HEK293 (cell line): ENCODE measurements at regions not wholly inside any gene's neighbourhood (a gene's known extent, or its start where the extent isn't known, plus 50 kb on each side); places are given as distances from the start of the nearest gene placed in this dataset.
A peak's percentile ranks its signal among the peaks of the same experiment; 100 is the strongest.
"Not testable (repeated sequence)": the region's sequence is repeated elsewhere in the genome, so short reads cannot be mapped to it uniquely, and the experiment has no call there.

ENCODE experiments used
- CTCF ChIA-PET: fragments of 350-600 bp; formaldehyde crosslinking; extraction: SDS; loops from one replicate; lab custom pipeline; 2021; ENCODE audit warnings: antibody characterized with exemption; lab: Yijun Ruan, JAX
- POLR2A ChIA-PET: fragments of 300-600 bp; formaldehyde crosslinking; extraction: SDS; loops from one replicate; lab custom pipeline; 2020; ENCODE audit warnings: antibody characterized with exemption, inconsistent platforms; lab: Yijun Ruan, JAX
- H3K27ac ChIP-seq: fragments of 200-500 bp; sonication (Bioruptor generic); 2 replicates; pipeline ENCODE4 v1.5.1; 2014; ENCODE audit warnings: low read depth, low read length, control low read depth, inconsistent platforms; ENCODE audit errors: extremely low read depth
- H3K36me3 ChIP-seq, 2 experiments: fragments of 200-500 bp in 1 of 2; sonication (Bioruptor generic) in 1 of 2; 1 replicate in 1 of 2; 2 replicates in 1 of 2; pipeline ENCODE4 v1.5.1; 2014 to 2017; ENCODE audit warnings: inconsistent platforms in 2 of 2, low read length in 2 of 2; ENCODE audit not compliant: control insufficient read depth in 2 of 2, insufficient read depth in 1 of 2
- H3K4me1 ChIP-seq: fragments of 200-500 bp; sonication (Bioruptor generic); 2 replicates; pipeline ENCODE4 v1.5.1; 2014; ENCODE audit warnings: mild to moderate bottlenecking, low read length, inconsistent platforms; ENCODE audit not compliant: control insufficient read depth, insufficient read depth
- H3K4me3 ChIP-seq: 2 replicates; pipeline ENCODE4 v1.5.1; 2011; ENCODE audit warnings: low read depth, mild to moderate bottlenecking, control low read depth, low read length, moderate library complexity
- H3K9me3 ChIP-seq: fragments of 200-500 bp; sonication (Bioruptor generic); 2 replicates; pipeline ENCODE4 v1.5.1; 2014; ENCODE audit warnings: low read depth, low read length, inconsistent platforms; ENCODE audit not compliant: control insufficient read depth, insufficient read depth
- BCL11B ChIP-seq: fragments of 450-650 bp; formaldehyde crosslinking; IDR thresholded peaks from 2 replicates; pipeline ENCODE4 v1.5.1; 2016; ENCODE audit warnings: low read depth, missing biosample characterization, missing genetic modification characterization
- GLI4 ChIP-seq: fragments of 450-650 bp; formaldehyde crosslinking; IDR thresholded peaks from 2 replicates; pipeline ENCODE4 v1.5.1; 2016; ENCODE audit warnings: missing biosample characterization, missing genetic modification characterization
- MZF1 ChIP-seq: fragments of 450-650 bp; formaldehyde crosslinking; IDR thresholded peaks from 2 replicates; pipeline ENCODE4 v1.5.1; 2017; ENCODE audit warnings: missing biosample characterization, missing genetic modification characterization, borderline replicate concordance
- ZBTB7A ChIP-seq: fragments of 450-650 bp; formaldehyde crosslinking; IDR thresholded peaks from 2 replicates; pipeline ENCODE4 v1.5.1; 2016; ENCODE audit warnings: low read depth, missing biosample characterization, missing genetic modification characterization
- ZEB2 ChIP-seq: fragments of 450-650 bp; formaldehyde crosslinking; IDR thresholded peaks from 2 replicates; pipeline ENCODE4 v1.5.1; 2016; ENCODE audit warnings: missing biosample characterization, missing genetic modification characterization
- ZNF133 ChIP-seq: fragments of 450-650 bp; formaldehyde crosslinking; IDR thresholded peaks from 2 replicates; pipeline ENCODE4 v1.5.1; 2016; ENCODE audit warnings: missing biosample characterization, missing genetic modification characterization
- ZNF146 ChIP-seq: fragments of 450-650 bp; formaldehyde crosslinking; IDR thresholded peaks from 2 replicates; pipeline ENCODE4 v1.5.1; 2016; ENCODE audit warnings: missing biosample characterization, missing genetic modification characterization
- ZNF169 ChIP-seq: fragments of 450-650 bp; formaldehyde crosslinking; IDR thresholded peaks from 2 replicates; pipeline ENCODE4 v1.5.1; 2016; ENCODE audit warnings: missing biosample characterization, missing genetic modification characterization
- ZNF2 ChIP-seq: fragments of 450-650 bp; formaldehyde crosslinking; IDR thresholded peaks from 2 replicates; pipeline ENCODE4 v1.5.1; 2016; ENCODE audit warnings: missing biosample characterization, missing genetic modification characterization
- ZNF202 ChIP-seq: fragments of 450-650 bp; formaldehyde crosslinking; IDR thresholded peaks from 2 replicates; pipeline ENCODE4 v1.5.1; 2016; ENCODE audit warnings: missing biosample characterization, missing genetic modification characterization, borderline replicate concordance
- ZNF302 ChIP-seq: fragments of 450-650 bp; formaldehyde crosslinking; IDR thresholded peaks from 2 replicates; pipeline ENCODE4 v1.5.1; 2016; ENCODE audit warnings: missing biosample characterization, missing genetic modification characterization, low read depth
- ZNF366 ChIP-seq: fragments of 450-650 bp; formaldehyde crosslinking; conservative IDR thresholded peaks from 2 replicates; pipeline ENCODE4 v1.5.1; 2016; ENCODE audit warnings: missing biosample characterization, missing genetic modification characterization
- ZNF621 ChIP-seq: fragments of 450-650 bp; formaldehyde crosslinking; IDR thresholded peaks from 2 replicates; pipeline ENCODE4 v1.5.1; 2017; ENCODE audit warnings: missing biosample characterization, missing genetic modification characterization
- ZNF654 ChIP-seq: fragments of 450-650 bp; formaldehyde crosslinking; IDR thresholded peaks from 2 replicates; pipeline ENCODE4 v1.5.1; 2016; ENCODE audit warnings: low read depth, missing biosample characterization, missing genetic modification characterization
- ZNF76 ChIP-seq: fragments of 450-650 bp; formaldehyde crosslinking; IDR thresholded peaks from 2 replicates; pipeline ENCODE4; 2016; ENCODE audit warnings: low read depth, missing biosample characterization, missing genetic modification characterization, borderline replicate concordance
- ZNF768 ChIP-seq: fragments of 450-650 bp; formaldehyde crosslinking; IDR thresholded peaks from 2 replicates; pipeline ENCODE4 v1.5.1; 2018; ENCODE audit warnings: missing biosample characterization, mild to moderate bottlenecking, missing genetic modification characterization
- TF ChIP-seq, protein P1 (sequence below): fragments of 450-650 bp; formaldehyde crosslinking; IDR thresholded peaks from 2 replicates; pipeline ENCODE4 v1.5.1; 2016; ENCODE audit warnings: missing biosample characterization, missing genetic modification characterization
- TF ChIP-seq, protein P2 (sequence below): fragments of 450-650 bp; formaldehyde crosslinking; optimal IDR thresholded peaks from 2 replicates; pipeline ENCODE3; 2016; ENCODE audit warnings: missing biosample characterization, mild to moderate bottlenecking, missing genetic modification characterization

DNA sequence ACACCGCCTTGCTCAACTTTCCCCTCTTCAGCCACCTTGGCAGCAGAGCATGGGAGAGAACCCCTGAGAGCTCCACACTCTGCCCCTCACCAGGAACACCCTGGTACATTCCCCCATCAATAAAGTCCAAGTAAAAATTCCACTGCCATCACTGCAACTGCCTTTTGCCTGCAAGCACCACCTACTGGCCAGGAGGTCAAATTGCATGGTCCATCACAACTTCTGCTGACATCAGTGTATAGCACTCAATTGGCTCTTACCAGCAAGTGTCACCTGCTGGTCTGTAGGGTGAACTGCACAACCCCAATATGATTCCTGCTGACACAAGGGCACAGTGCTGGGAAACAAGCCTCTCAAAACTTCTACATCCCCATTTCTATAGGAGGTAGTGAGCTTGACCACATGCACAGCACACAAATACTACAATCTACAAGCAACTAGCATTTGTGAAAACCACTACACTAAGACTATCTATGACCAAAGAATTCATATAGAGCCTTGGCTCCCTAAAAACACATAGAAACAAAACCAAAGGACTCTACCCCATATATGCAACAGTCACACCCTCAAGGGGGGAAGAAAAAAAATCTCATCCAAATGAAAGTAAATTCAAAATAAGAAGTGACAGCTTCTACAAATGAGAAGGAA lies 69.2 kb downstream of the FASLG start:
- no peaks in the 10 kb centered on the region for H3K9me3 ChIP-seq
- no peaks in the 10 kb centered on the region for H3K4me1 ChIP-seq
- ChIA-PET POLR2A (no interaction called here), CTCF (interaction anchor here (0.6 to 2.5 kb wide), 10 partner anchors 11 to 1248 kb away, joined by 3 to 11 read pairs (median 4); no protein-coding TSS in a partner anchor)
- H3K36me3 ChIP-seq, result no peaks in the 10 kb centered on the region
- H3K27ac ChIP-seq, result no peak overlapping the region
- TF ChIP-seq ZNF133 (tag by site-specific recombination) (no peak), ZNF2 (tag by site-specific recombination) (0 out of 2 replicates have a peak, but pooled peaks have one; percentile 51), ZNF654 (tag by site-specific recombination) (peak; percentile 25; the same call in 1 of the 2 replicates)
- no peak overlapping the region for H3K4me3 ChIP-seq

DNA sequence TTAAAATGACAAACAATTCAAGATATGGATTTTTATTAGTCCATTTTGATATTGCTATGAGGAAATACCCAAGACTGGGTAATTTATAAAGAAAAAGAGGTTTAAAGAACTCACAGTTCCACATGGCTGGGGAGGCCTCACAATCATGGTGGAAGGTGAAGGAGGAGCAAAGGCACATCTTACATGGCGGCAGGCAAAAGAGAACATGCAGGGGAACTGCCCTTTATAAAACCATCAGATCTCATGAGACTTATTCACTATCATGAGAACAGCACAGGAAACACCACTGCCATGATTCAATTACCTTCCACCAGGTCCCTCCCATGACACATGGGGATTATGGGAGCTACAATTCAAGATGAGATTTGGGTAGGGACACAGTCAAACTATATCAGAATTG lies 69.8 kb downstream of the FASLG start:
- H3K4me3 ChIP-seq, POLR2A ChIA-PET, H3K27ac ChIP-seq, H3K9me3 ChIP-seq, H3K4me1 ChIP-seq, H3K36me3 ChIP-seq: not testable (repeated sequence)
- CTCF ChIA-PET, result interaction anchor here (0.6 to 2.5 kb wide), 6 partner anchors 11 to 1247 kb away, joined by 3 to 11 read pairs (median 4); no protein-coding TSS in a partner anchor

GRCh38 chr1:172732427-172732826 lies 73.5 kb downstream of the FASLG start:
- CTCF ChIA-PET, result interaction anchor here (0.7 kb wide), 2 partner anchors 195 to 663 kb away, joined by 3 to 4 read pairs; no protein-coding TSS in a partner anchor
- Histone ChIP-seq H3K4me1 (no peaks in the 10 kb centered on the region), H3K9me3 (no peaks in the 10 kb centered on the region), H3K36me3 (no peaks in the 10 kb centered on the region), H3K4me3 (no peak overlapping the region), H3K27ac (no peak overlapping the region)
- POLR2A ChIA-PET, result no interaction called here
- no peak for TF ChIP-seq ZNF621 (tag by site-specific recombination)
- peak; percentile 59 for TF ChIP-seq ZNF366 (tag by site-specific recombination)

DNA sequence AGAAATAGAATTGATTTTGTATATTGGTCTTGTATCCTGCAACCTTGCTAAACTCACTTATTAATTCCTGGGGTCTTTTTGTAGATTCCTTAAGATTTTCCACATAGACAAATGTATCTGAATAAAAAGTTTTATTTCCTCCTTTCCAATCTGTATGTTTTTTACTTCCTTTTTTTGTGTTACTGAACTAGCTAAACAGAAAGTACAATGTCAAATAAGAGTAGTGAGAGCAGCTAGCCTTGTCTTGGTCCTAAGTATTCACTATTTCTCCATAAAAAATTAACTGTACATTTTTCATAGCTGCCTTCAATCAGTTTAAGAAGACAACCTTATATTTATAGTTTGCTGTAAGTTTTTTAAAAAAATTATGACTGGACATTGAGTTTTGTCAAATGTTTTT lies 74.9 kb downstream of the FASLG start:
- no peak overlapping the region for H3K4me3 ChIP-seq
- CTCF ChIA-PET, result no interaction called here
- H3K27ac ChIP-seq, result no peak overlapping the region
- TF ChIP-seq ZNF768 (no peak), MZF1 (tag by site-specific recombination) (no peak), GLI4 (no peak), ZNF146 (tag by site-specific recombination) (no peak), ZNF302 (tag by site-specific recombination) (no peak), ZNF202 (tag by site-specific recombination) (no peak)
- TF ChIP-seq, protein P1, sequence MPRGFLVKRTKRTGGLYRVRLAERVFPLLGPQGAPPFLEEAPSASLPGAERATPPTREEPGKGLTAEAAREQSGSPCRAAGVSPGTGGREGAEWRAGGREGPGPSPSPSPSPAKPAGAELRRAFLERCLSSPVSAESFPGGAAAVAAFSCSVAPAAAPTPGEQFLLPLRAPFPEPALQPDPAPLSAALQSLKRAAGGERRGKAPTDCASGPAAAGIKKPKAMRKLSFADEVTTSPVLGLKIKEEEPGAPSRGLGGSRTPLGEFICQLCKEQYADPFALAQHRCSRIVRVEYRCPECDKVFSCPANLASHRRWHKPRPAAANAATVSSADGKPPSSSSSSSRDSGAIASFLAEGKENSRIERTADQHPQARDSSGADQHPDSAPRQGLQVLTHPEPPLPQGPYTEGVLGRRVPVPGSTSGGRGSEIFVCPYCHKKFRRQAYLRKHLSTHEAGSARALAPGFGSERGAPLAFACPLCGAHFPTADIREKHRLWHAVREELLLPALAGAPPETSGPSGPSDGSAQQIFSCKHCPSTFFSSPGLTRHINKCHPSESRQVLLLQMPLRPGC, result no peak
- POLR2A ChIA-PET, result no interaction called here
- H3K36me3 ChIP-seq, result no peaks in the 10 kb centered on the region
- H3K9me3 ChIP-seq, result no peaks in the 10 kb centered on the region
- no peaks in the 10 kb centered on the region for H3K4me1 ChIP-seq

- Histone ChIP-seq H3K4me1 (no peaks in the 10 kb centered on the region), H3K36me3 (no peaks in the 10 kb centered on the region), H3K27ac (no peak overlapping the region), H3K4me3 (no peak overlapping the region), H3K9me3 (no peaks in the 10 kb centered on the region)
- ChIA-PET CTCF (interaction anchor here (1.0 kb wide), 1 partner anchor 431 kb away, joined by 3 read pairs; no protein-coding TSS in a partner anchor), POLR2A (no interaction called here)
- no peak for TF ChIP-seq ZNF76
- TF ChIP-seq ZNF169 (tag by site-specific recombination), result no peak
- no peak for TF ChIP-seq ZBTB7A
- no peak for TF ChIP-seq BCL11B (tag by site-specific recombination)
- TF ChIP-seq, protein P2, sequence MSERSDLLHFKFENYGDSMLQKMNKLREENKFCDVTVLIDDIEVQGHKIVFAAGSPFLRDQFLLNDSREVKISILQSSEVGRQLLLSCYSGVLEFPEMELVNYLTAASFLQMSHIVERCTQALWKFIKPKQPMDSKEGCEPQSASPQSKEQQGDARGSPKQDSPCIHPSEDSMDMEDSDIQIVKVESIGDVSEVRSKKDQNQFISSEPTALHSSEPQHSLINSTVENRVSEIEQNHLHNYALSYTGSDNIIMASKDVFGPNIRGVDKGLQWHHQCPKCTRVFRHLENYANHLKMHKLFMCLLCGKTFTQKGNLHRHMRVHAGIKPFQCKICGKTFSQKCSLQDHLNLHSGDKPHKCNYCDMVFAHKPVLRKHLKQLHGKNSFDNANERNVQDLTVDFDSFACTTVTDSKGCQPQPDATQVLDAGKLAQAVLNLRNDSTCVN (tag by site-specific recombination), result no peak
- no peak for TF ChIP-seq ZEB2 (tag by site-specific recombination)
Measured at GRCh38 chr1:172738389-172738788, 79.5 kb downstream of the FASLG start.
